HEK293T (cell line): ENCODE measurements at regions not wholly inside any gene's neighbourhood (a gene's known extent, or its start where the extent isn't known, plus 50 kb on each side); places are given as distances from the start of the nearest gene placed in this dataset.

Experiments
- ARNT ChIP-seq: fragments of 450-650 bp; IDR thresholded peaks from 2 replicates; pipeline ENCODE4 v1.6.1; 2017; ENCODE audit warnings: mild to moderate bottlenecking
- BHLHE40 ChIP-seq: fragments of 450-650 bp; IDR thresholded peaks from 2 replicates; pipeline ENCODE4 v1.6.1; 2016; ENCODE audit warnings: mild to moderate bottlenecking, moderate library complexity, borderline replicate concordance
- CTBP1 ChIP-seq: fragments of 450-650 bp; IDR thresholded peaks from 2 replicates; pipeline ENCODE4 v1.6.1; 2016; ENCODE audit warnings: borderline replicate concordance
- FOXK2 ChIP-seq: fragments of 450-650 bp; IDR thresholded peaks from 2 replicates; pipeline ENCODE4 v1.6.1; 2016; ENCODE audit warnings: mild to moderate bottlenecking
- FOXM1 ChIP-seq: fragments of 450-650 bp; IDR thresholded peaks from 2 replicates; pipeline ENCODE4 v1.6.1; 2017; ENCODE audit warnings: mild to moderate bottlenecking, borderline replicate concordance
- HDGF ChIP-seq: fragments of 450-650 bp; IDR thresholded peaks from 2 replicates; pipeline ENCODE4 v1.6.1; 2017; ENCODE audit warnings: antibody characterized with exemption, borderline replicate concordance
- NFRKB ChIP-seq: fragments of 450-650 bp; IDR thresholded peaks from 2 replicates; pipeline ENCODE4 v1.6.1; 2016; ENCODE audit warnings: mild to moderate bottlenecking, moderate library complexity
- PKNOX1 ChIP-seq: fragments of 450-650 bp; IDR thresholded peaks from 2 replicates; pipeline ENCODE4 v1.6.1; 2016
- SP1 ChIP-seq: fragments of 450-650 bp; IDR thresholded peaks from 2 replicates; pipeline ENCODE4 v1.6.1; 2017
- SUZ12 ChIP-seq: fragments of 450-650 bp; IDR thresholded peaks from 2 replicates; pipeline ENCODE4 v1.6.1; 2016; ENCODE audit warnings: mild to moderate bottlenecking
- TARDBP ChIP-seq: fragments of 450-650 bp; IDR thresholded peaks from 2 replicates; pipeline ENCODE4 v1.6.1; 2016

DNA sequence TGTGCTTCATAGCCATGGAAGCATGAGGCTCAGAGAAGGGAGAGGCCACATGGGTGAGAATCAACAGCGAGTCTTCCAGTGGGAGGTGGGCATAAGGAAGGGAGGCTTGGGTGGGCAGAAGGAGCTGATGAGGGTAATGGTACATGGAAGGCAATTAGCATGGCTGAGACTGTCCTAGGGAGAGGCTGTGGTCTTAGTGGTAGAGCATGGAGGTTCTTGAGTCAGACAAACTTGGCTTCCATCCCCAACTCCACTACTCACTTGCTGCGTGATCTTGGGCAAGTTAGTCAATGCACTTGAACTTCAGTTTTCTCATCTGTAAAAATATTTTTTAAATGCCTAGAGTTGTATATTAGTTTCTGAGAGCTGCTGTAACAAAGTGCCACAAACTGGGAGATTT, 227.2 kb upstream of the E2F8 start:
- TF ChIP-seq FOXK2 (no peak), ARNT (no peak), HDGF (no peak), SUZ12 (no peak), SP1 (no peak), BHLHE40 (no peak), PKNOX1 (no peak), FOXM1 (no peak), NFRKB (no peak), CTBP1 (no peak), TARDBP (no peak)
